RWPE2 (cell line): ENCODE measurements at regions not wholly inside any gene's neighbourhood (a gene's known extent, or its start where the extent isn't known, plus 50 kb on each side); places are given as distances from the start of the nearest gene placed in this dataset.
"Not testable (repeated sequence)": the region's sequence is repeated elsewhere in the genome, so short reads cannot be mapped to it uniquely, and the experiment has no call there.

Experiments
- ATAC-seq: fragments of 200-7000 bp; cut with Tn5 transposase; 3 replicates; pipeline ENCODE4 v1.9.1; 2021; ENCODE audit warnings: low read depth
- DNase-seq: peaks from one replicate; pipeline ENCODE4 v3.0.0-alpha.2; 2020; ENCODE audit warnings: low spot score
- H3K27ac ChIP-seq: fragments of 450-650 bp; 2 replicates; pipeline ENCODE4 v1.5.1; 2017; ENCODE audit warnings: mild to moderate bottlenecking; ENCODE audit not compliant: poor library complexity, severe bottlenecking
- H3K27me3 ChIP-seq: fragments of 250-450 bp; sonication (Bioruptor Pico); 2 replicates; pipeline ENCODE4 v1.5.1; 2021; ENCODE audit warnings: mild to moderate bottlenecking, moderate library complexity; ENCODE audit not compliant: insufficient read depth, poor library complexity, severe bottlenecking
- H3K36me3 ChIP-seq: fragments of 250-450 bp; sonication (Bioruptor Pico); 2 replicates; pipeline ENCODE4 v1.5.1; 2020; ENCODE audit warnings: low read depth, mild to moderate bottlenecking, moderate library complexity
- H3K4me1 ChIP-seq: fragments of 250-450 bp; sonication (Bioruptor Pico); 2 replicates; pipeline ENCODE4 v1.5.1; 2021; ENCODE audit warnings: mild to moderate bottlenecking, moderate library complexity; ENCODE audit not compliant: insufficient read depth, poor library complexity, severe bottlenecking
- H3K4me3 ChIP-seq: fragments of 250-450 bp; sonication (Bioruptor Pico); 2 replicates; pipeline ENCODE4 v1.5.1; 2021; ENCODE audit warnings: mild to moderate bottlenecking, moderate library complexity; ENCODE audit not compliant: severe bottlenecking
- H3K9me3 ChIP-seq: fragments of 250-450 bp; sonication (Bioruptor Pico); 2 replicates; pipeline ENCODE4 v1.5.1; 2021; ENCODE audit warnings: mild to moderate bottlenecking, moderate library complexity; ENCODE audit not compliant: severe bottlenecking
- CTCF ChIP-seq: fragments of 450-650 bp; IDR thresholded peaks from one replicate; pipeline ENCODE4 v1.5.1; 2017; ENCODE audit warnings: mild to moderate bottlenecking, moderate library complexity; ENCODE audit not compliant: poor library complexity, severe bottlenecking

- H3K27me3 ChIP-seq = no peaks in the 10 kb centered on the region
Measured at GRCh38 chr5:92147266-92147665, 764.1 kb upstream of the ARRDC3 start.

GRCh38 chr5:92145852-92146251 is 762.7 kb upstream of the ARRDC3 start:
- ATAC-seq = no peak
- Histone ChIP-seq H3K4me3 (no peak overlapping the region), H3K36me3 (no peaks in the 10 kb centered on the region), H3K27ac (no peak overlapping the region), H3K9me3 (no peaks in the 10 kb centered on the region), H3K4me1 (no peaks in the 10 kb centered on the region), H3K27me3 (no peaks in the 10 kb centered on the region)
- no peak for DNase-seq
- no peak for TF ChIP-seq CTCF

More at GRCh38 chr5:92147266-92147665, 764.1 kb upstream of the ARRDC3 start:
- Histone ChIP-seq H3K9me3 (no peaks in the 10 kb centered on the region), H3K4me1 (no peaks in the 10 kb centered on the region), H3K27ac (no peak overlapping the region), H3K4me3 (no peak overlapping the region), H3K36me3 (no peaks in the 10 kb centered on the region)
- no peak for ATAC-seq
- DNase-seq = no peak
- no peak for TF ChIP-seq CTCF

- DNase-seq (no peak), ATAC-seq (no peak)
- H3K4me3 ChIP-seq = no peak overlapping the region
Measured at GRCh38 chr5:92144824-92145223, 761.7 kb upstream of the ARRDC3 start.

GRCh38 chr5:92132294-92132908 is 749.3 kb upstream of the ARRDC3 start:
- H3K4me1 ChIP-seq, H3K36me3 ChIP-seq, H3K27me3 ChIP-seq, H3K27ac ChIP-seq, DNase-seq, ATAC-seq, H3K4me3 ChIP-seq, H3K9me3 ChIP-seq: not testable (repeated sequence)

More at GRCh38 chr5:92144824-92145223, 761.7 kb upstream of the ARRDC3 start:
- no peaks in the 10 kb centered on the region for H3K36me3 ChIP-seq
- H3K27ac ChIP-seq = no peak overlapping the region
- no peaks in the 10 kb centered on the region for H3K27me3 ChIP-seq
- no peaks in the 10 kb centered on the region for H3K9me3 ChIP-seq
- TF ChIP-seq CTCF = no peak
- no peaks in the 10 kb centered on the region for H3K4me1 ChIP-seq

GRCh38 chr5:92126182-92126581 is 743.1 kb upstream of the ARRDC3 start:
- Histone ChIP-seq H3K4me3 (no peak overlapping the region), H3K9me3 (no peaks in the 10 kb centered on the region), H3K36me3 (no peaks in the 10 kb centered on the region), H3K4me1 (no peaks in the 10 kb centered on the region), H3K27me3 (no peaks in the 10 kb centered on the region), H3K27ac (no peak overlapping the region)
- DNase-seq (no peak), ATAC-seq (no peak)
- no peak for TF ChIP-seq CTCF
